Body of pancreas (tissue), 4 donors: ENCODE measurements at regions not wholly inside any gene's neighbourhood (a gene's known extent, or its start where the extent isn't known, plus 50 kb on each side); places are given as distances from the start of the nearest gene placed in this dataset.

Experiments used
- CTCF ChIP-seq, 7 experiments: fragments of 450-650 bp in 4 of 7; fragments of 200-600 bp in 3 of 7; sonication (generic) in 3 of 7; IDR thresholded peaks; one replicate each; pipeline ENCODE4 v1.5.1; 2016 to 2019; ENCODE audit warnings: antibody characterized with exemption in 7 of 7
- POLR2A ChIP-seq, 3 donors: fragments of 450-650 bp; IDR thresholded peaks; one replicate each; pipeline ENCODE4 v1.6.1; 2016; ENCODE audit warnings: antibody characterized with exemption in 3 of 3, mild to moderate bottlenecking in 2 of 3

GRCh38 chr12:43237238-43237879 is 314.6 kb downstream of the ADAMTS20 start:
- TF ChIP-seq CTCF (IDR thresholded peaks at IDR 0.05): no peak
- no peak for TF ChIP-seq POLR2A (IDR thresholded peaks at IDR 0.05)
